ENCODE measurements at regions not wholly inside any gene's neighbourhood (a gene's known extent, or its start where the extent isn't known, plus 50 kb on each side); places are given as distances from the start of the nearest gene placed in this dataset.
A peak's percentile ranks its signal among the peaks of the same experiment; 100 is the strongest.

DNA sequence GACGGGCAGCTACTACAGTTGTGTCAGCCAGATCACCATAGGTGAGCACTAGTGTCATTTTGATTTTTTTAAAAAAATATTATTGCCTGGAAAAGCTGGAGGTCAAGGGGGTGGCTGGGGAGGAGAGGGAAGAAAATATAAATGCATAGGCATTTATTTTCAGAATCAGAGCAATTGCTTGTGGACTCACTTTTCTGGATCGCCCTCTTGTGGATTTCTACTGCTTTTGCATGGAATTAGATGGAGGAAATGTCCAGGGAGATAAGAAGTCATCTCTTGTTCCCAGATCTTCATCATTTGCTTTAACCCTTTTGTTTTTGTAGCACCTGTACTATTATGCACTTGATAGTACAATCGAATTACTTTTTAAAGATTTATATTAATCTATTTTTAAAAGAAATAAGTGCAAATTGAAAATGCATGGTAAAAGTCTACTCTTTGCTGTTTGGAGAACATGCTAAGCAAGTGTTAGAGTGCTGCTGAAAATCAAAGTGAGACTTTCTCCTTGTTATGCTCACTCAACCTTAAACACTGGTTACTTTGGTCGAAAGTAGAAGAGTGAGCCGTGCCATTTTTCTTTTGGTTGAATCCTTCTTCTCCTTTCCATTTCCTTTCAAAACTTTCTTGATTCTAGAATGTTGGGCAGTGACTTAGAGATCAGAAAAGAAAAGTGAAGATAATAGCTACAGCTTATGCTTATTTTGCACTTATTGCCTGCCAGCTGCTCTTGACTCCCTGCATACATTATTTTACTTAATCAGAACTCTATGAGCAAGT is 60.6 kb upstream of the ANO4 start:
- no peak overlapping the region for H3K4me2 ChIP-seq (ENCODE audit: low read depth, low read length)
- no peaks in the 10 kb centered on the region for H3K9me2 ChIP-seq (replicated peaks; ENCODE audit: insufficient read depth, low read length)
- no peak overlapping the region for H2AFZ ChIP-seq (ENCODE audit: low read length)
- H3K4me1 ChIP-seq (ENCODE audit: low read length), result no peaks in the 10 kb centered on the region
- no peak for DNase-seq
- H3K79me2 ChIP-seq (ENCODE audit: low read length), result no peaks in the 10 kb centered on the region
- H3K9me3 ChIP-seq (replicated peaks; ENCODE audit: insufficient read depth, low read length), result no peaks in the 10 kb centered on the region
- H3K9ac ChIP-seq (ENCODE audit: low read length), result no peak overlapping the region
- H3K36me3 ChIP-seq (replicated peaks; ENCODE audit: insufficient read depth, low read length), result no peaks in the 10 kb centered on the region
- TF ChIP-seq, protein P1, sequence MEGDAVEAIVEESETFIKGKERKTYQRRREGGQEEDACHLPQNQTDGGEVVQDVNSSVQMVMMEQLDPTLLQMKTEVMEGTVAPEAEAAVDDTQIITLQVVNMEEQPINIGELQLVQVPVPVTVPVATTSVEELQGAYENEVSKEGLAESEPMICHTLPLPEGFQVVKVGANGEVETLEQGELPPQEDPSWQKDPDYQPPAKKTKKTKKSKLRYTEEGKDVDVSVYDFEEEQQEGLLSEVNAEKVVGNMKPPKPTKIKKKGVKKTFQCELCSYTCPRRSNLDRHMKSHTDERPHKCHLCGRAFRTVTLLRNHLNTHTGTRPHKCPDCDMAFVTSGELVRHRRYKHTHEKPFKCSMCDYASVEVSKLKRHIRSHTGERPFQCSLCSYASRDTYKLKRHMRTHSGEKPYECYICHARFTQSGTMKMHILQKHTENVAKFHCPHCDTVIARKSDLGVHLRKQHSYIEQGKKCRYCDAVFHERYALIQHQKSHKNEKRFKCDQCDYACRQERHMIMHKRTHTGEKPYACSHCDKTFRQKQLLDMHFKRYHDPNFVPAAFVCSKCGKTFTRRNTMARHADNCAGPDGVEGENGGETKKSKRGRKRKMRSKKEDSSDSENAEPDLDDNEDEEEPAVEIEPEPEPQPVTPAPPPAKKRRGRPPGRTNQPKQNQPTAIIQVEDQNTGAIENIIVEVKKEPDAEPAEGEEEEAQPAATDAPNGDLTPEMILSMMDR (IDR thresholded peaks at IDR 0.05; ENCODE audit: low read length), result peak; percentile 36
- TF ChIP-seq EZH2phosphoT487 (IDR thresholded peaks at IDR 0.05; ENCODE audit: low read length), result no peak
- no peak for TF ChIP-seq EZH2 (optimal IDR thresholded peaks at IDR 0.05; ENCODE audit: low read depth, low read length)
- no peak overlapping the region for H3K27ac ChIP-seq (ENCODE audit: low read length)
- H3K4me3 ChIP-seq (ENCODE audit: low read length), result no peak overlapping the region
- no peaks in the 10 kb centered on the region for H3F3A ChIP-seq (ENCODE audit: insufficient read depth, low read length)
- no peaks in the 10 kb centered on the region for H4K20me1 ChIP-seq (ENCODE audit: insufficient read depth, low read length)
- no peaks in the 10 kb centered on the region for H3K27me3 ChIP-seq (replicated peaks; ENCODE audit: insufficient read depth, low read length)

GRCh38 chr12:100737168-100737567 is 57.4 kb upstream of the ANO4 start:
- DNase-seq, result no peak

DNA sequence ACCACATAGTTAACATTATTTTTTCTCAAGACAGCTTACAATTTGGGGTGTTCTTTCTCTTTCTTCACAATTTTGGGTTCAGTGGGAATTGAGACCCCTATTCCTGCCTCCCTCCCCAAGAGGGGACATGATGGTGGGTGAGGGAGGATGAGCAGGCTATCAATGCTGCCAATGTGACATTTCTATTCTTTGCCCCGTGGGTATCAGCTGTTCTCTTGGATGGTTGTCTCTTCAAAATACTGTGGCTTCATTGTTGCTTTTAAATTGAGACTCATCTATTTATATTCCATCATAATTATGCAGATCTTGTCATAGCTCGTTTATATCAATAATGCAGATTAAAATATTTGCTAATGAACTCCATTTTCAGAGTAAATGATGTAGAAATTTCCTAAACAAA is 56.5 kb upstream of the ANO4 start:
- no peaks in the 10 kb centered on the region for H3K9me3 ChIP-seq (replicated peaks; ENCODE audit: insufficient read depth, low read length)
- H3K9ac ChIP-seq (ENCODE audit: low read length), result no peak overlapping the region

More at GRCh38 chr12:100737168-100737567, 57.4 kb upstream of the ANO4 start:
- Histone ChIP-seq H3K27ac (ENCODE audit: low read length) (no peak overlapping the region), H2AFZ (ENCODE audit: low read length) (no peak overlapping the region), H3K27me3 (replicated peaks; ENCODE audit: insufficient read depth, low read length) (no peaks in the 10 kb centered on the region), H3K4me3 (ENCODE audit: low read length) (no peak overlapping the region), H3K4me1 (ENCODE audit: low read length) (no peaks in the 10 kb centered on the region), H3K79me2 (ENCODE audit: low read length) (no peaks in the 10 kb centered on the region), H3K36me3 (replicated peaks; ENCODE audit: insufficient read depth, low read length) (no peaks in the 10 kb centered on the region), H4K20me1 (ENCODE audit: insufficient read depth, low read length) (no peaks in the 10 kb centered on the region), H3F3A (ENCODE audit: insufficient read depth, low read length) (no peaks in the 10 kb centered on the region), H3K9me2 (replicated peaks; ENCODE audit: insufficient read depth, low read length) (no peaks in the 10 kb centered on the region), H3K9ac (ENCODE audit: low read length) (no peak overlapping the region), H3K9me3 (replicated peaks; ENCODE audit: insufficient read depth, low read length) (no peaks in the 10 kb centered on the region), H3K4me2 (ENCODE audit: low read depth, low read length) (no peak overlapping the region)
- TF ChIP-seq EZH2 (optimal IDR thresholded peaks at IDR 0.05; ENCODE audit: low read depth, low read length), result no peak
- TF ChIP-seq, protein P1 (IDR thresholded peaks at IDR 0.05; ENCODE audit: low read length), result no peak
- no peak for TF ChIP-seq EZH2phosphoT487 (IDR thresholded peaks at IDR 0.05; ENCODE audit: low read length)

More for the DNA sequence above, 56.5 kb upstream of the ANO4 start:
- Histone ChIP-seq H3F3A (ENCODE audit: insufficient read depth, low read length) (no peaks in the 10 kb centered on the region), H3K4me1 (ENCODE audit: low read length) (no peaks in the 10 kb centered on the region), H3K9me2 (replicated peaks; ENCODE audit: insufficient read depth, low read length) (no peaks in the 10 kb centered on the region), H3K4me3 (ENCODE audit: low read length) (no peak overlapping the region), H3K79me2 (ENCODE audit: low read length) (no peaks in the 10 kb centered on the region), H3K27me3 (replicated peaks; ENCODE audit: insufficient read depth, low read length) (no peaks in the 10 kb centered on the region), H3K27ac (ENCODE audit: low read length) (no peak overlapping the region), H4K20me1 (ENCODE audit: insufficient read depth, low read length) (no peaks in the 10 kb centered on the region), H3K4me2 (ENCODE audit: low read depth, low read length) (no peak overlapping the region), H3K36me3 (replicated peaks; ENCODE audit: insufficient read depth, low read length) (no peaks in the 10 kb centered on the region), H2AFZ (ENCODE audit: low read length) (no peak overlapping the region)
- TF ChIP-seq, protein P1 (IDR thresholded peaks at IDR 0.05; ENCODE audit: low read length), result no peak
- no peak for TF ChIP-seq EZH2 (optimal IDR thresholded peaks at IDR 0.05; ENCODE audit: low read depth, low read length)
- no peak for TF ChIP-seq EZH2phosphoT487 (IDR thresholded peaks at IDR 0.05; ENCODE audit: low read length)
- DNase-seq, result no peak
